Erythroblast (primary cell): ENCODE measurements at regions not wholly inside any gene's neighbourhood (a gene's known extent, or its start where the extent isn't known, plus 50 kb on each side); places are given as distances from the start of the nearest gene placed in this dataset.

ENCODE experiments used
- DNase-seq, 2 experiments: peaks; one replicate each; lab custom pipeline; 2025; lab: John Stamatoyannopoulos, UW
- GATA1 ChIP-seq: IDR thresholded peaks from 2 replicates; pipeline ENCODE4 v1.6.1; 2011; ENCODE audit warnings: low read depth, mild to moderate bottlenecking, control low read depth, low read length, moderate library complexity
- POLR2A ChIP-seq: IDR thresholded peaks from 2 replicates; pipeline ENCODE4 v1.6.1; 2011; ENCODE audit warnings: mild to moderate bottlenecking, low read length

GRCh38 chr7:114819616-114820362 is 102.1 kb upstream of the MDFIC start:
- peak in 1 of 2 experiments; percentile 17 for DNase-seq

GRCh38 chr7:114821030-114821900 is 100.6 kb upstream of the MDFIC start:
- TF ChIP-seq POLR2A, result no peak
- no peak for TF ChIP-seq GATA1
- DNase-seq, result no peak

More at GRCh38 chr7:114819616-114820362, 102.1 kb upstream of the MDFIC start:
- TF ChIP-seq POLR2A (no peak), GATA1 (no peak)

GRCh38 chr7:114822131-114822530 is 99.8 kb upstream of the MDFIC start:
- DNase-seq, result no peak
- TF ChIP-seq GATA1 (no peak), POLR2A (no peak)

DNA sequence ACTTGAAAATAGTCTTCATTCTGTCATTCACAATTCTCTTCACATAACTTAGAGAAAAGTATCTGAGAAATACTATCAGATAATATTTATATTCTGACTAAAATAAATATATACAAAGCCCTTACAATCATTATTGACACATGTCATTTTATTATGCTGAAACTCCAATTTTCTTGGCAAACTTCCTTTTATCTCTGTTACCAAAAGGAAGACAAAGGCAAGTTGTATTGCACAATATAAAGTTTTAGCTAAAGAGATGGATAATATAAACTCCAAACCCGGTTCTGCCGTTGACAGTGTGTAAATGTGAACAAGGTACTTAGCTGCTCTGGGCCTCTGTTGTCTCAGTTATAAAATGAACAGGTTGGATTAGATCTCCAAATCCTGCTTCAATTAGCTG is 99.0 kb upstream of the MDFIC start:
- no peak for DNase-seq
- TF ChIP-seq POLR2A, result no peak
- no peak for TF ChIP-seq GATA1

- DNase-seq, result no peak
Observed at GRCh38 chr7:114823290-114823689, 98.6 kb upstream of the MDFIC start.

GRCh38 chr7:114825423-114825951 is 96.4 kb upstream of the MDFIC start:
- peak in 1 of 2 experiments; percentile 1 for DNase-seq
- TF ChIP-seq POLR2A, result no peak
- TF ChIP-seq GATA1, result no peak

More at GRCh38 chr7:114823290-114823689, 98.6 kb upstream of the MDFIC start:
- TF ChIP-seq GATA1 (no peak), POLR2A (no peak)

DNA sequence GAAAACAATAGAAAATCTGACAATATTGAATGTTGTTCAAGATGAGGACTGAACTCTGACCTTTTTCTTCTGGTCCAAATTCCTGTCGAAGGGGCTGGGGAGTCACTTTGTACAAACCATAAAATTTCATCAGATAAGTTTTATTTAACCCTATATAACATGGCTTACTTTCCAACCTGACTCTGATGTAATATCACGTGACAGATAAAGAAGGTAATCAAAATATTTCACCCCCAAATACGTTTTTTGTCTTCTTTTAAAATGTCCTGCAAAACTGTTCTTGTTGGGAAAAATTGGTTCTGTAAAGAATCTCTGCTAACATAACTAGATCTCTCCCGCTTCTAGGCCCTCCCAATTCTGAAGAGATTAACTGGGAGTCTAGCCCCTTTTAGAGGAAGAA is 90.9 kb upstream of the MDFIC start:
- TF ChIP-seq GATA1 (no peak), POLR2A (no peak)
- no peak for DNase-seq

- no peak for DNase-seq
- TF ChIP-seq GATA1 (no peak), POLR2A (no peak)
Observed at GRCh38 chr7:114832906-114833595, 88.8 kb upstream of the MDFIC start.

DNA sequence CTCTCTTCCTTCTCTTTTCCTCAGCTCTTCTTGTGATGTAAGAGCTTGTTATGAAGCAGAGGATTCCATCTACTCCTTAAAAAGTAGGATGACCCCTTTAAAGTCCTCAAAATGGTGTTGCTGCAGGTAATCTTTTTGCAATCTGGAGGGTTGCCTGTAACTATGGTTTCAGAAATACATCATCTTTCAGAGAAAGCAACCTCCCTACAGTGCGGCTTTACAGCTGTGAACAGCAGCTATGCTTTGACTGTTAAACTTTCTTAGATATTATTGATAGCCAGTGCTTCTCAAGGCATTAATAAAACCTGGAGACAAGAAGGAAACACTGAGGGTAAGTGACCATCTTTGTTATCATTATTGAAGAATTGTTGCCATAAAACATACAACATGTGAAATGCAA is 86.6 kb upstream of the MDFIC start:
- TF ChIP-seq POLR2A (no peak), GATA1 (no peak)
- no peak for DNase-seq

DNA sequence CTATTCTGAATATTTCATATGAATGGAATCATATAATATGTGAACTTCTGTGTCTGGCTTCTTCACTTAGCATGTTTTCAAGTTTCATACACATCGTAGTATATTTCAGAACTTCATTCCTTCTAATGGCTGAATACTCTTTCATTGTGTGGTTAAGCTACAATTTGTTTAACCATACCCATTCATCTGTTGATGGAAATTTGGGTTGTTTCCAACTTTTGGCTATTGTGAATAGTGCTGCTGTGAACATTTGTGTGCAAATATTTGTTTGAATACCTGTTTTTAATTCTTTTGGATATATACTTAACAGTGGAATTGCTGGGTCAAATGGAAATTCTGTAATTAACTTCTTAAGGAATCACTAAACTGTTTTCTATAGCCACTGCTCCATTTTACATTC is 86.0 kb upstream of the MDFIC start:
- no peak for DNase-seq
- TF ChIP-seq GATA1 (no peak), POLR2A (no peak)

GRCh38 chr7:114842551-114843065 is 79.3 kb upstream of the MDFIC start:
- TF ChIP-seq GATA1 (no peak), POLR2A (no peak)
- DNase-seq, result no peak

DNA sequence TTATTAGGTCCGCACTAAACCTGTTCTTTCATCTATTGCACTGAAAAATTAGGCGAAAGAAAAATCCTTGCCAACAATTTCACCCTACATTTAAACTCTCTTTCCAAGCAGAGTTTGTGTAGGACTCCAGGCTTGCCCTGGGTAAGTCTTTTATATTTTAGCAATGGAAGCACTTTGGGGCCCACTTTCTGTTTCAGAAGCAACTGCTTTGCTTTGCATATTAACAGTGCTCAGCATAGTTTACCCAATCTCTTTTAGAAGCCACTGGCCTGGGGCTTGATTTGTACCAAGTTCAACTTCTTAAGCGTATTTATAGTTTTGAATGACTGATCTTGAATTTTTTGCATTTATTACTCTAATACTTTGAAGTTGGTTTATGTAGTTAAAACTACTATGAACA is 78.8 kb upstream of the MDFIC start:
- no peak for DNase-seq
- TF ChIP-seq GATA1, result no peak
- no peak for TF ChIP-seq POLR2A

DNA sequence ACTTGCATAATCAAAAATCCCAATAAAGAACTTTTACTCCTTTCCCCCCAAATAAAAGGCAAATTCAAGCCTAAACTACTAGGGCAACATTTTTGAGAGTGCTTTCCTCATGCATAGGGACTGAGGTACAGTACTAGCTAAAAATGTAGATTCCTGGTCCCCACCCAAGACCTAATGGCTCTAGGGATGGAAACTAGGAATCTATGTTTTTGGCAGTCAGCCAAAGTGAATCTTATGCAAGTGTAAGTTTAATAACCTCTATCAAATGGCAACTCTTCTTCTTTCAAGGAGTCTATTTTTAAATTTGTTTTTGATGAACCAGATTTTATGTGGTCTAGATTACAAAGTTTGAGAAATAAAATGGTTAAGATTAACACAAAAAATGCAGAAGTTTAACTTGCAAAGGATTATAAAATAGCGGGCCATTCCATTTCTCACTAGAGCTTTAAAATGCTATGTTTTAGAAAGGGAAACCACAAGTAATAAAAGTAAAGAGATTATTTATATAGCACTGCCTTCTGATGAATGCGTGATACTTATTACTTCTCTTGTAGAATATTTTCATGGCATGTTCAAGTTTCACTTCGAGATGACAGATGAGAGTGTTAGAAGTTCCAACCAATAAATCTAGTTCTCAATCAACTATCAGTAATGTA is 70.4 kb upstream of the MDFIC start:
- DNase-seq, result no peak
- no peak for TF ChIP-seq POLR2A
- TF ChIP-seq GATA1, result no peak
